Activated CD4-positive, alpha-beta T cell treated with anti-CD3 and anti-CD28 coated beads, Interleukin-10, Interleukin-2, amounts not matched to agents 100 ng/mL and 50 ng/mL, durations not matched to agents 16 hours and 8 hours (primary cell): ENCODE measurements at regions not wholly inside any gene's neighbourhood (a gene's known extent, or its start where the extent isn't known, plus 50 kb on each side); places are given as distances from the start of the nearest gene placed in this dataset.
A peak's percentile ranks its signal among the peaks of the same experiment; 100 is the strongest.
"Not testable (repeated sequence)": the region's sequence is repeated elsewhere in the genome, so short reads cannot be mapped to it uniquely, and the experiment has no call there.

Experiments
- DNase-seq: peaks from one replicate; pipeline ENCODE4 v3.0.0-alpha.2; 2020

- no peak for DNase-seq
Measured at GRCh38 chr15:19974998-19975397, 566.6 kb downstream of the GOLGA6L6 start.

- DNase-seq, result peak; percentile 24
Measured at GRCh38 chr15:19973718-19974117, 567.9 kb downstream of the GOLGA6L6 start.

DNA sequence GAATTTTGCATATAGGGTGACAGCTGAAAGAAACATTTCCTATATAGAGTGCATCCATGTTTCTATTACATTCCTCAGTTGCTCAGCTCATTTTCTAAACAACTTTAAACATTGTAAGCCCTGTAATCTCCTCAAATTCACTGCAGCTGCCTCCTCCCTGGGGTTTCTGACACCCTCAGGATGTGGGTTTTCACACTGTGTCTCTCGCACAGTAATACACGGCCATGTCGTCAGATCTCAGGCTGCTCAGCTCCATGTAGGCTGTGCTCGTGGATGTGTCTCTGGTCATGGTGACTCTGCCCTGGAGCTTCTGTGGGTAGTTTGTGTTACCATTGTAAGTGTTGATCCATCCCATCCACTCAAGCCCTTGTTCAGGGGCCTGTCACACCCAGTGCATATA lies 569.0 kb downstream of the GOLGA6L6 start:
- peak; percentile 25 for DNase-seq

DNA sequence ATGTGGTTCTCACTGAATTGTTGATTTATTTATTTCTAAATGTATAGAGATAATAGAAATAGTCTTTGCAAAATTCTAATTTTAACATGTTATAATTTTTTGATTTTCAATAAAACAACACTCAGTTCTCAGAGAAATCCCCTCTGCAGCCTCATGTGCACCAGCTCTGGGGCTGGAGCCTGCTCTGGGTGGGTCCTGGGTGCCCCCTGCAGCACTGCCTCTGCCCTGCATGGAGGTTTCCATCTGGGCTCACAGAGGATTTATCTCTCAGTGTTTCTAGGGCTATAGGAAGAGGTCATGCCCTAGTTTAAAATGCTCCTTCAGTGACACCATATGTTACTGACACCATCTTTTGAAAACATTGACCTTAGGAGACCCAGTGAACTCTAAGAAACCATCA lies 576.0 kb downstream of the GOLGA6L6 start:
- not testable (repeated sequence) for DNase-seq

DNA sequence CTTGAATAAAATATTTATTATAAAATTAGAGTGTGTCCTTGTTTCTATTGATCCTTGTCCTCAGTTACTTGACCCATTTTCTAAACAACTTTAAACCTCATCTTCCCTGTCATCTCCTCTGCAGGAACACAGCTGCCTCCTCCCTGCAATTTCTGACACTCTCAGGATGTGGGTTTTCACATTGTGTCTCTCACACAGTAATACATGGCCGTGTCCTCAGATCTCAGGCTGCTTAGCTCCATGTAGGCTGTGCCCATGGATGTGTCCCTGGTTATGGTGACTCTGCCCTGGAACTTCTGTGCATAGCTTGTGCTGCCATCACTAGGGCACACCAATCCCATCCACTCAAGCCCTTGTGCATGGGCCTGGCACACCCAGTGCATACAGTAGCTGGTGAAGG lies 577.1 kb downstream of the GOLGA6L6 start:
- DNase-seq, result not testable (repeated sequence)

- DNase-seq, result no peak
Measured at GRCh38 chr15:19956124-19956796, 585.3 kb downstream of the GOLGA6L6 start.

DNA sequence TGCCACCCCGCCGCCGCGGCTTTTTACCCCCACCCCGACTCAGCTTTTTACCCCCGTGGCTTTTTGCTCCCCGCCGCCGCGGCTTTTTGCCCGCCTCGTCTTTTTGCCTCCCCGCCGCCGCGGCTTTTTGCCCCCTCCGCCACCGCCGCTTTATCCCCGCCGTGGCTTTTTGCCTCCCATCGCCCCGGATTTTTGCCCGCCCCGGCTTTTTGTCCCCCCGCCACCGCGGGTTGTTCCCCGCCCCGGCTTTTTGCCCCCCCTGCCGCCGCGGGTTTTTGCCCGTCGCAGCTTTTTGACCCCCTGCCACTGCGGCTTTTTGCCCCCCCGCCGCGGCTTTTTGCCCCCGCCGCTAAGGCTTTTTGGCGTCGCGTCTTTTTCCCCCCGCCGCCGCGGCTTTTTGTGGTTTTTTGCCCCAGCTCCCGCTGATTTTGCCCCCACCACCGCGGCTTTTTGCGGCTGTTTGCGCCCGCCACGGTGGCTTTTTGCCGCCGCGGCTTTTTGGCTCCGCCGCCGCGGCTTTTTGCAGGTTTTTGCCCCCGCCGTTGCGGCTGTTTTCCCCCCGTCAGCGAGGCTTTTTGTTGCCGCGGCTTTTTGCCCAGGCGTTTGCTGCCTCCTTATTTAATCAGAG lies 597.2 kb downstream of the GOLGA6L6 start:
- no peak for DNase-seq

GRCh38 chr15:19943515-19943914 lies 598.1 kb downstream of the GOLGA6L6 start:
- no peak for DNase-seq

DNA sequence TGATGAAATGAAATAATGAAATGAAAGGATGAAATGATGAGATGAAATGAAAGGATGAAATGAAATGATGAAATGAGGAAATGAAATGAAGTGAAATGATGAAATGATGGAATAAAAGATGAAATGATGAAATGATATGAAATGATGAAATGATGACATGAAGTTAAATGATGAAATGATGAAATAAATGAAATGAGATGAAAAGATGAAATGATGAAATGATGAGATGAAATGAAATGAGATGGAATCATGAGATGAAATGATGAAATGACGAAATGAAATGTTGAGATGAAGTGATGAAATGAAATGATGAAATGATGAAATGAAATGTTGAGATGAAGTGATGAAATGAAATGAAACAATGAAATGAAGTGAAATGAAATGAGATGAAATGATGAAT lies 638.3 kb downstream of the GOLGA6L6 start:
- not testable (repeated sequence) for DNase-seq

DNA sequence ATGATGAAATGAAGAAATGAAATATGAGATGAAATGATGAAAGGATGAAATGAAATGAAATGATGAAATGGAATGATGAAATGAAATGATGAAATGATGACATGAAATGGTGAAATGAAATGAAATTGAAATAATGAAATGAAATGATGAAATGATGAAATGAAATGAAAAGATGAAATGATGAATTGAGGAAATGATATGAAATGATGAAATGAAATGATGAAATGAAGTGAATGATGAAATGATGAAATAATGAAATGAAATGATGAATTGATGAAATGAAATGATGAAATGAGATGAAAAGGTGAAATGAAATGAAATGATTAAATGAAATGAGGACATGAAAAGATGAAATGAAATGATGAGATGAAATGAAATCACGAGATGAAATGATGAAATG lies 639.2 kb downstream of the GOLGA6L6 start:
- not testable (repeated sequence) for DNase-seq

GRCh38 chr15:19901414-19901813 lies 640.2 kb downstream of the GOLGA6L6 start:
- DNase-seq, result not testable (repeated sequence)

- DNase-seq, result no peak
Measured at GRCh38 chr15:19899021-19899824, 642.4 kb downstream of the GOLGA6L6 start.

DNA sequence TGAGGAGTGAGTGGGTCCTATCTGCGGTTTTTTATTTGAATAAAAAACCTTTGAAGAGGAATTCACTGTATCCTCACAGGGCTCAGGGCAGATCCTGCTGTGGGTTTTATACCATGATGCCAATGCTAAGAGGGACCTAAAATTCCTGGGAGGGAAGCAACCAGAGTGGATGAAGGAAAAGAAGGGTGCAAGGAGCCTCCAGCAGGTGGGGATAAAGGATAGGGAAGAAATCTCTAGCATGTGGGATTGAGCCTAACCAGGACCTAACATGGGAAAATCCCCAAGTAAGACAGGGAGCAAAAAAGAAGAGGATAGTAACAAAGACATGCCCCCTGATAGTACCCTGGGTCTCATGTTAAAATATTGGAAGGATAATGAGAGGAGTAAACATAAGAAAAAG lies 652.8 kb downstream of the GOLGA6L6 start:
- not testable (repeated sequence) for DNase-seq

GRCh38 chr15:19844061-19844460 lies 697.5 kb downstream of the GOLGA6L6 start:
- DNase-seq, result not testable (repeated sequence)
